K562 (cell line): ENCODE measurements at regions not wholly inside any gene's neighbourhood (a gene's known extent, or its start where the extent isn't known, plus 50 kb on each side); places are given as distances from the start of the nearest gene placed in this dataset.

ENCODE experiments used
- ATAC-seq: fragments of 200-7000 bp; cut with Tn5 transposase; 3 replicates; pipeline ENCODE4 v1.9.1; 2020; ENCODE audit warnings: moderate library complexity
- BruUV-seq: library from RNA; stranded (reverse); fragments of 400-500 nt; replicated peaks from 2 replicates; lab custom pipeline; 2021; lab: Mats Ljungman, UMichigan
- CTCF ChIA-PET: fragments of 300-600 bp; formaldehyde crosslinking; extraction: SDS; loops from one replicate; lab custom pipeline; 2021; ENCODE audit warnings: low intra/inter-chr PET ratio; lab: Yijun Ruan, JAX
- POLR2A ChIA-PET: fragments of 300-600, 350-650 bp; sonication (Branson Sonifier 250); formaldehyde crosslinking; extraction: SDS; loops from one replicate; lab custom pipeline; 2021; ENCODE audit warnings: antibody characterized with exemption, inconsistent platforms; lab: Yijun Ruan, JAX
- DNase-seq, 4 experiments: peaks; one replicate each; pipeline versions ENCODE4 v3.0.0 to v3.0.0-alpha.2; 2011 to 2018; ENCODE audit warnings: low spot score in 3 of 4, mixed read lengths in 3 of 4; ENCODE audit errors: extremely low read depth in 1 of 4
- FAIRE-seq: peaks from 2 replicates; lab custom pipeline; 2011; peaks lifted over from hg19 to GRCh38; lab: Jason Lieb, UNC
- H2AFZ ChIP-seq: 2 replicates; pipeline ENCODE4 v1.6.0; 2011; ENCODE audit warnings: low read depth, low read length, control low read depth, inconsistent platforms
- H3K27ac ChIP-seq: fragments of 200-600 bp; 3 replicates; pipeline ENCODE4 v1.8.0; 2011; ENCODE audit warnings: low read depth, mild to moderate bottlenecking, control low read depth, inconsistent platforms, low read length, moderate library complexity, mixed read lengths; ENCODE audit errors: extremely low read depth
- H3K27me3 ChIP-seq, 2 experiments: fragments of 300-600 bp in 1 of 2; 2 replicates in 1 of 2; 3 replicates in 1 of 2; pipeline versions ENCODE4 v1.6.0 to v1.8.0; 2011; ENCODE audit warnings: inconsistent platforms in 2 of 2, low read length in 2 of 2, mild to moderate bottlenecking in 1 of 2, mixed read lengths in 1 of 2, moderate library complexity in 1 of 2; ENCODE audit not compliant: control insufficient read depth in 2 of 2, insufficient read depth in 2 of 2
- H3K36me3 ChIP-seq: fragments of 300-600 bp; 3 replicates; pipeline ENCODE4 v1.8.0; 2011; ENCODE audit warnings: mild to moderate bottlenecking, low read length, inconsistent platforms; ENCODE audit not compliant: control insufficient read depth, insufficient read depth
- H3K4me1 ChIP-seq, 2 experiments: fragments of 200-600 bp in 1 of 2; replicated peaks in 1 of 2; 2 replicates in 1 of 2; 3 replicates in 1 of 2; pipeline versions ENCODE4 v1.5.1 to v1.8.0; 2011; ENCODE audit warnings: inconsistent platforms in 2 of 2, low read length in 2 of 2, mild to moderate bottlenecking in 1 of 2, mixed read lengths in 1 of 2, moderate library complexity in 1 of 2; ENCODE audit not compliant: control insufficient read depth in 2 of 2, insufficient read depth in 2 of 2
- H3K4me2 ChIP-seq: 2 replicates; pipeline ENCODE4 v1.6.1; 2011; ENCODE audit warnings: low read length, control low read depth, inconsistent platforms, mixed read lengths; ENCODE audit not compliant: insufficient read depth
- H3K4me3 ChIP-seq: fragments of 200-600 bp; sonication (generic), shearing (Covaris generic); 2 replicates; pipeline ENCODE4 v1.5.1; 2016; ENCODE audit warnings: control low read depth, inconsistent platforms
- H3K79me2 ChIP-seq: fragments of 200-600 bp; 3 replicates; pipeline ENCODE4 v1.8.0; 2011; ENCODE audit warnings: low read length, inconsistent platforms; ENCODE audit not compliant: control insufficient read depth, insufficient read depth
- H3K9ac ChIP-seq, 2 experiments: 2 replicates each; pipeline versions ENCODE4 v1.6.0 to v1.6.1; 2011; ENCODE audit warnings: low read depth in 2 of 2, low read length in 2 of 2, control low read depth in 1 of 2, inconsistent platforms in 1 of 2, mild to moderate bottlenecking in 1 of 2, mixed read lengths in 1 of 2; ENCODE audit not compliant: insufficient read depth in 1 of 2
- H3K9me1 ChIP-seq: one replicate; pipeline ENCODE4 v1.6.0; 2011; ENCODE audit warnings: inconsistent platforms, mild to moderate bottlenecking, low read length, moderate library complexity; ENCODE audit not compliant: control insufficient read depth, insufficient read depth
- H3K9me3 ChIP-seq: replicated peaks from 2 replicates; pipeline ENCODE4 v1.5.1; 2011; ENCODE audit warnings: low read depth, low read length, inconsistent platforms; ENCODE audit not compliant: control insufficient read depth, insufficient read depth
- H4K20me1 ChIP-seq: replicated peaks from 2 replicates; pipeline ENCODE4 v1.6.1; 2011; ENCODE audit warnings: low read length, inconsistent platforms, mixed read lengths; ENCODE audit not compliant: control insufficient read depth, insufficient read depth
- JUNB ChIP-seq: fragments of 450-650 bp; formaldehyde crosslinking; conservative IDR thresholded peaks from 2 replicates; pipeline ENCODE4 v1.4.0; 2020; ENCODE audit warnings: mild to moderate bottlenecking
- MBD2 ChIP-seq: sonication (generic); IDR thresholded peaks from 2 replicates; pipeline ENCODE4 v1.6.1; 2016; ENCODE audit warnings: low read depth, borderline replicate concordance
- TEAD2 ChIP-seq: fragments of 450-650 bp; IDR thresholded peaks from 2 replicates; pipeline ENCODE4 v1.6.1; 2016; ENCODE audit warnings: missing genetic modification characterization, control low read depth, missing compliant biosample characterization
- ZFP1 ChIP-seq: fragments of 450-650 bp; formaldehyde crosslinking; IDR thresholded peaks from 2 replicates; pipeline ENCODE4 v1.4.0; 2020; ENCODE audit warnings: mild to moderate bottlenecking, mixed read lengths
- ZNF239 ChIP-seq: fragments of 250-450 bp; sonication (Bioruptor Pico); IDR thresholded peaks from 2 replicates; pipeline ENCODE4 v1.4.0; 2020; ENCODE audit warnings: mild to moderate bottlenecking
- WGBS: fragments of 100-300 bp; shearing (Covaris generic); methylation state at CpG from one replicate; pipeline ENCODE4 v1.1.6; 2016; ENCODE audit warnings: low coverage, mixed read lengths; ENCODE audit not compliant: insufficient coverage; ENCODE audit errors: missing lambda C conversion rate; 5-methylcytosine and 5-hydroxymethylcytosine counted together
- in situ Hi-C: fragments of 300-500 bp; cut with MboI; formaldehyde crosslinking; loops from 4 replicates; pipeline ENCODE4 v1.15.0; 2018; ENCODE audit warnings: inconsistent platforms, mixed read lengths
- intact Hi-C: fragments of 100-400 bp; cut with micrococcal nuclease; formaldehyde crosslinking; loops from 2 replicates; pipeline ENCODE4 v1.14.2; 2022
- TF ChIP-seq, protein P1 (sequence below): fragments of 450-650 bp; IDR thresholded peaks from 2 replicates; pipeline ENCODE4 v1.6.1; 2017; ENCODE audit warnings: antibody characterized with exemption
- TF ChIP-seq, protein P2 (sequence below): fragments of 200-800 bp; sonication (Bioruptor generic); IDR thresholded peaks from 2 replicates; pipeline ENCODE4 v1.6.1; 2017; ENCODE audit warnings: missing genetic modification characterization, missing compliant biosample characterization
- TF ChIP-seq, protein P3 (sequence below): sonication (generic); formaldehyde crosslinking; IDR thresholded peaks from 2 replicates; pipeline ENCODE4 v1.8.0; 2022; ENCODE audit warnings: mild to moderate bottlenecking, missing genetic modification reagents

DNA sequence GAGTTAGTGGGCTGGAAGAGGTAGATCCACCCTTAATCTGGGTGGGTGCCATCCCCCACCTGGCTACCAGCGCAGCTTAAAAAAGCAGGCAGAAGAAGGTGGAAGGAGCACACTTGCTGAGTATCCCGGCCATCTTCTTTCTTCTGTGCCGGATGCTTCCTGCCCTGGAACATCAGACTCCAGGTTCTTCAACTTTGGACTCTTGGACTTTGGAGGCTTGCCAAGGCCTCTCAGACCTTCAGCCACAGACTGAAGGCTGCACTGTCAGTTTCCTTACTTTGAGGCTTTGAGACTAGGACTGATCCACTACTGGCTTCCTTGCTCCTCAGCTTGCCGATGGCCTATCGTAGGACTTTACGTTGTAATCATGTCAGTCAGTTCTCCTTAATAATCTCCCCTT is 127.6 kb upstream of the GPC6 start:
- ChIA-PET CTCF (no interaction called here), POLR2A (no interaction called here)
- Histone ChIP-seq H3K79me2 (no peaks in the 10 kb centered on the region), H3K36me3 (no peaks in the 10 kb centered on the region), H3K27me3 (no peaks in the 10 kb centered on the region), H4K20me1 (no peaks in the 10 kb centered on the region), H3K9me3 (no peaks in the 10 kb centered on the region), H3K9ac (no peak overlapping the region), H3K4me2 (no peak overlapping the region), H3K4me3 (no peak overlapping the region), H2AFZ (no peak overlapping the region), H3K4me1 (no peaks in the 10 kb centered on the region), H3K9me1 (no peaks in the 10 kb centered on the region), H3K27ac (no peak overlapping the region)
- no peak for DNase-seq
- TF ChIP-seq MBD2 (no peak), TEAD2 (tag) (no peak), JUNB (CRISPR knock-in tag) (no peak), ZFP1 (CRISPR knock-in tag) (no peak), ZNF239 (no peak)
- TF ChIP-seq, protein P1, sequence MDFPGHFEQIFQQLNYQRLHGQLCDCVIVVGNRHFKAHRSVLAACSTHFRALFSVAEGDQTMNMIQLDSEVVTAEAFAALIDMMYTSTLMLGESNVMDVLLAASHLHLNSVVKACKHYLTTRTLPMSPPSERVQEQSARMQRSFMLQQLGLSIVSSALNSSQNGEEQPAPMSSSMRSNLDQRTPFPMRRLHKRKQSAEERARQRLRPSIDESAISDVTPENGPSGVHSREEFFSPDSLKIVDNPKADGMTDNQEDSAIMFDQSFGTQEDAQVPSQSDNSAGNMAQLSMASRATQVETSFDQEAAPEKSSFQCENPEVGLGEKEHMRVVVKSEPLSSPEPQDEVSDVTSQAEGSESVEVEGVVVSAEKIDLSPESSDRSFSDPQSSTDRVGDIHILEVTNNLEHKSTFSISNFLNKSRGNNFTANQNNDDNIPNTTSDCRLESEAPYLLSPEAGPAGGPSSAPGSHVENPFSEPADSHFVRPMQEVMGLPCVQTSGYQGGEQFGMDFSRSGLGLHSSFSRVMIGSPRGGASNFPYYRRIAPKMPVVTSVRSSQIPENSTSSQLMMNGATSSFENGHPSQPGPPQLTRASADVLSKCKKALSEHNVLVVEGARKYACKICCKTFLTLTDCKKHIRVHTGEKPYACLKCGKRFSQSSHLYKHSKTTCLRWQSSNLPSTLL, result no peak
- TF ChIP-seq, protein P2, sequence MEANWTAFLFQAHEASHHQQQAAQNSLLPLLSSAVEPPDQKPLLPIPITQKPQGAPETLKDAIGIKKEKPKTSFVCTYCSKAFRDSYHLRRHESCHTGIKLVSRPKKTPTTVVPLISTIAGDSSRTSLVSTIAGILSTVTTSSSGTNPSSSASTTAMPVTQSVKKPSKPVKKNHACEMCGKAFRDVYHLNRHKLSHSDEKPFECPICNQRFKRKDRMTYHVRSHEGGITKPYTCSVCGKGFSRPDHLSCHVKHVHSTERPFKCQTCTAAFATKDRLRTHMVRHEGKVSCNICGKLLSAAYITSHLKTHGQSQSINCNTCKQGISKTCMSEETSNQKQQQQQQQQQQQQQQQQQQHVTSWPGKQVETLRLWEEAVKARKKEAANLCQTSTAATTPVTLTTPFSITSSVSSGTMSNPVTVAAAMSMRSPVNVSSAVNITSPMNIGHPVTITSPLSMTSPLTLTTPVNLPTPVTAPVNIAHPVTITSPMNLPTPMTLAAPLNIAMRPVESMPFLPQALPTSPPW (CRISPR knock-in tag), result no peak
- TF ChIP-seq, protein P3, sequence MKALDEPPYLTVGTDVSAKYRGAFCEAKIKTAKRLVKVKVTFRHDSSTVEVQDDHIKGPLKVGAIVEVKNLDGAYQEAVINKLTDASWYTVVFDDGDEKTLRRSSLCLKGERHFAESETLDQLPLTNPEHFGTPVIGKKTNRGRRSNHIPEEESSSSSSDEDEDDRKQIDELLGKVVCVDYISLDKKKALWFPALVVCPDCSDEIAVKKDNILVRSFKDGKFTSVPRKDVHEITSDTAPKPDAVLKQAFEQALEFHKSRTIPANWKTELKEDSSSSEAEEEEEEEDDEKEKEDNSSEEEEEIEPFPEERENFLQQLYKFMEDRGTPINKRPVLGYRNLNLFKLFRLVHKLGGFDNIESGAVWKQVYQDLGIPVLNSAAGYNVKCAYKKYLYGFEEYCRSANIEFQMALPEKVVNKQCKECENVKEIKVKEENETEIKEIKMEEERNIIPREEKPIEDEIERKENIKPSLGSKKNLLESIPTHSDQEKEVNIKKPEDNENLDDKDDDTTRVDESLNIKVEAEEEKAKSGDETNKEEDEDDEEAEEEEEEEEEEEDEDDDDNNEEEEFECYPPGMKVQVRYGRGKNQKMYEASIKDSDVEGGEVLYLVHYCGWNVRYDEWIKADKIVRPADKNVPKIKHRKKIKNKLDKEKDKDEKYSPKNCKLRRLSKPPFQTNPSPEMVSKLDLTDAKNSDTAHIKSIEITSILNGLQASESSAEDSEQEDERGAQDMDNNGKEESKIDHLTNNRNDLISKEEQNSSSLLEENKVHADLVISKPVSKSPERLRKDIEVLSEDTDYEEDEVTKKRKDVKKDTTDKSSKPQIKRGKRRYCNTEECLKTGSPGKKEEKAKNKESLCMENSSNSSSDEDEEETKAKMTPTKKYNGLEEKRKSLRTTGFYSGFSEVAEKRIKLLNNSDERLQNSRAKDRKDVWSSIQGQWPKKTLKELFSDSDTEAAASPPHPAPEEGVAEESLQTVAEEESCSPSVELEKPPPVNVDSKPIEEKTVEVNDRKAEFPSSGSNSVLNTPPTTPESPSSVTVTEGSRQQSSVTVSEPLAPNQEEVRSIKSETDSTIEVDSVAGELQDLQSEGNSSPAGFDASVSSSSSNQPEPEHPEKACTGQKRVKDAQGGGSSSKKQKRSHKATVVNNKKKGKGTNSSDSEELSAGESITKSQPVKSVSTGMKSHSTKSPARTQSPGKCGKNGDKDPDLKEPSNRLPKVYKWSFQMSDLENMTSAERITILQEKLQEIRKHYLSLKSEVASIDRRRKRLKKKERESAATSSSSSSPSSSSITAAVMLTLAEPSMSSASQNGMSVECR (CRISPR knock-in tag), result no peak
- in situ Hi-C loops, result no loop called here
- 0% methylated on average over 4 of the region's 6 CpGs for WGBS
- FAIRE-seq, result no peak
- intact Hi-C loops, result no loop called here
- no peak for ATAC-seq
- BruUV-seq, result no TSS peak
